Adrenal gland (tissue), 9 donors: ENCODE measurements at regions not wholly inside any gene's neighbourhood (a gene's known extent, or its start where the extent isn't known, plus 50 kb on each side); places are given as distances from the start of the nearest gene placed in this dataset.
"Not testable (repeated sequence)": the region's sequence is repeated elsewhere in the genome, so short reads cannot be mapped to it uniquely, and the experiment has no call there.

Source experiments
- DNase-seq, 7 donors: peaks; one replicate each; pipeline ENCODE4 v3.0.0-alpha.2; 2019 to 2020
- H3K27ac ChIP-seq, 5 donors: fragments of 200-600 bp; sonication (generic) in 4 of 5; 1 replicate in 3 of 5; 2 replicates in 2 of 5; pipeline versions ENCODE4 v1.5.1 to v1.8.0; 2016 to 2020; ENCODE audit warnings: mild to moderate bottlenecking in 1 of 5
- H3K27me3 ChIP-seq: fragments of 200-600 bp; 2 replicates; pipeline ENCODE4 v1.8.0; 2021
- H3K36me3 ChIP-seq, 2 donors: fragments of 200-600 bp; replicated peaks in 1 of 2; 1 replicate in 1 of 2; 2 replicates in 1 of 2; pipeline versions ENCODE4 v1.5.1 to v1.8.0; 2018 to 2022
- H3K4me1 ChIP-seq, 2 donors: fragments of 200-600 bp; replicated peaks in 1 of 2; 1 replicate in 1 of 2; 2 replicates in 1 of 2; pipeline versions ENCODE4 v1.5.1 to v1.8.0; 2018 to 2021
- H3K4me3 ChIP-seq, 4 donors: fragments of 200-600 bp; sonication (generic) in 3 of 4; one replicate each; pipeline ENCODE4 v1.5.1; 2016 to 2018
- H3K9me3 ChIP-seq, 3 donors: fragments of 200-600 bp; sonication (generic) in 1 of 3; replicated peaks in 1 of 3; 1 replicate in 2 of 3; 2 replicates in 1 of 3; pipeline versions ENCODE4 v1.5.1 to v1.8.0; 2016 to 2021
- POLR2A ChIP-seq, 2 donors: fragments of 450-650 bp; IDR thresholded peaks; one replicate each; pipeline ENCODE4 v1.6.1; 2017; ENCODE audit warnings: antibody characterized with exemption in 2 of 2, mild to moderate bottlenecking in 2 of 2, moderate library complexity in 1 of 2
- WGBS, 4 donors: extraction: QIAGEN DNeasy Blood & Tissue Kit in 2 of 4; methylation state at CpG; one replicate each; pipeline versions ENCODE4 v1.1.5 to v1.1.7; 2013 to 2017; 5-methylcytosine and 5-hydroxymethylcytosine counted together
- intact Hi-C, 2 donors: fragments of 100-400 bp; cut with DNase I; formaldehyde crosslinking; loops; one replicate each; pipeline versions ENCODE4 v1.14.1 to v1.15.0; 2022 to 2023
- TF ChIP-seq, protein P1 (sequence below), 6 experiments: fragments of 450-650 bp in 4 of 6; fragments of 200-600 bp in 2 of 6; sonication (generic) in 1 of 6; IDR thresholded peaks; 1 replicate in 5 of 6; 2 replicates in 1 of 6; pipeline versions ENCODE4 v1.5.1 to v1.8.0; 2016 to 2021; ENCODE audit warnings: antibody characterized with exemption in 6 of 6, mild to moderate bottlenecking in 2 of 6, moderate library complexity in 1 of 6
- donor health status: healthy with polysubstance abuse.
- donor health status: Bipolar disorder and iron deficiency.
- donor health status: DM: yes; HTN: yes; CAD: no.
- donor health status: DM: no; HTN: no; CAD: no.
- donor health status: DM: no; HTN: no; CAD: no.

DNA sequence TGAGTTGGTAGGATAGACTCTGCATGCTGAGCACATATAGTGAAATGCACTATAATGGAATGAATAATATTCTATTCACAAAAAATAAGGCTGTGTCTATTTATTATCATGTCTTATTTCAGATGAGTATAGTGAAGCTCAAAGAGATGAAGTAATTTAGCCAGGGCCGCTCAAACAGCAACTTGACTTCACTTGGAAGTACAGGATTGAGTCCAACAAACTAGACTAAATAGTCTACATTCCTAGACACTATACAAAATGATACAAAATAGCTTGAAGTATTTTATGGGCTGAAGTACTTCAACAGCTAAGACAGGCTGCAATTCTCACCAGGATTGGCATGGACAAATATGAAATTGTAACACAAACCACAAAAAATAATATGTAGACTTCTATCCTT lies 144.5 kb upstream of the DST start:
- Histone ChIP-seq H3K9me3 (no peaks in the 10 kb centered on the region), H3K27me3 (no peaks in the 10 kb centered on the region), H3K36me3 (no peaks in the 10 kb centered on the region), H3K4me1 (peaks cover 0 to 4% of the 10 kb centered on the region in 2 donors), H3K27ac (no peak overlapping the region), H3K4me3 (no peak overlapping the region)
- intact Hi-C loops = no loop called here
- WGBS, 4 donors = 46 to 97% (median 93%) methylated on average over 1 of the region's 1 CpG
- DNase-seq = no peak
- TF ChIP-seq, protein P1, sequence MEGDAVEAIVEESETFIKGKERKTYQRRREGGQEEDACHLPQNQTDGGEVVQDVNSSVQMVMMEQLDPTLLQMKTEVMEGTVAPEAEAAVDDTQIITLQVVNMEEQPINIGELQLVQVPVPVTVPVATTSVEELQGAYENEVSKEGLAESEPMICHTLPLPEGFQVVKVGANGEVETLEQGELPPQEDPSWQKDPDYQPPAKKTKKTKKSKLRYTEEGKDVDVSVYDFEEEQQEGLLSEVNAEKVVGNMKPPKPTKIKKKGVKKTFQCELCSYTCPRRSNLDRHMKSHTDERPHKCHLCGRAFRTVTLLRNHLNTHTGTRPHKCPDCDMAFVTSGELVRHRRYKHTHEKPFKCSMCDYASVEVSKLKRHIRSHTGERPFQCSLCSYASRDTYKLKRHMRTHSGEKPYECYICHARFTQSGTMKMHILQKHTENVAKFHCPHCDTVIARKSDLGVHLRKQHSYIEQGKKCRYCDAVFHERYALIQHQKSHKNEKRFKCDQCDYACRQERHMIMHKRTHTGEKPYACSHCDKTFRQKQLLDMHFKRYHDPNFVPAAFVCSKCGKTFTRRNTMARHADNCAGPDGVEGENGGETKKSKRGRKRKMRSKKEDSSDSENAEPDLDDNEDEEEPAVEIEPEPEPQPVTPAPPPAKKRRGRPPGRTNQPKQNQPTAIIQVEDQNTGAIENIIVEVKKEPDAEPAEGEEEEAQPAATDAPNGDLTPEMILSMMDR (IDR thresholded peaks at IDR 0.05) = no peak
- TF ChIP-seq POLR2A (IDR thresholded peaks at IDR 0.05) = no peak

DNA sequence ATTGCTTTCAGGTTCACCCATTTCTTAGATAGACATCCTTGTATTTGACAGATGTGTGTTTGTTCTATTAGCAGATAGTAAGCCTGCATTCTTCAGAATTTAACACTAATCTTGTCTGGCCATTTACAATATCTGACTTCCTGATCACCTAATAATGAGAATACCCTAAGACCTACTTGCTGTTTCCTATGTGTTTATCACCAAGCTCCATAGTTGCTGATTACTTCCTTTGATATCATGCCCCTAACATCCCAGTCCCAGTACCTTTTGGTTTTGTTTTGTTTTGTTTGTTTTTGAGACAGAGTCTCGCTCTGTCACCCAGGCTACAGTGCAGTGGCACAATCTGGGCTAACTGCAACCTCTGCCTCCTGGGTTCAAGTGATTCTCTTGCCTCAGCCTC lies 143.6 kb upstream of the DST start:
- no peaks in the 10 kb centered on the region for H3K36me3 ChIP-seq
- TF ChIP-seq, protein P1 (IDR thresholded peaks at IDR 0.05) = no peak
- no peak for TF ChIP-seq POLR2A (IDR thresholded peaks at IDR 0.05)
- intact Hi-C loops = no loop called here
- no peak overlapping the region for H3K4me3 ChIP-seq
- DNase-seq = no peak
- H3K9me3 ChIP-seq = no peaks in the 10 kb centered on the region
- peaks cover 0 to 4% of the 10 kb centered on the region in 2 donors for H3K4me1 ChIP-seq
- no peaks in the 10 kb centered on the region for H3K27me3 ChIP-seq
- no peak overlapping the region for H3K27ac ChIP-seq
- WGBS, 4 donors = 92 to 100% (median 96%) methylated on average over 1 of the region's 1 CpG

DNA sequence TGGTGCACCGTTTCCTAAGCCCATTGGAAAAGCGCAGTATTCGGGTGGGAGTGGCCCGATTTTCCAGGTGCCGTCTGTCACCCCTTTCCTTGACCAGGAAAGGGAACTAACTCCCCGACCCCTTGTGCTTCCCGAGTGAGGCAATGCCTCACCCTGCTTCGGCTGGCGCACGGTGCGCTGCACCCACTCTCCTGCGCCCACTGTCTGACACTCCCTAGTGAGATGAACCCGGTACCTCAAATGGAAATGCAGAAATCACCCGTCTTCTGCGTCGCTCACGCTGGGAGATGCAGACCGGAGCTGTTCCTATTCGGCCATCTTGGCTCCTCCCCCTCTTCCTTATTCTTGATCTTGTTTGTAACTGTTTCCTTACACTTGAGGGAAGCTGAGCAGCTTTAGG lies 142.8 kb upstream of the DST start:
- H3K4me3 ChIP-seq, intact Hi-C loops, H3K4me1 ChIP-seq, H3K27ac ChIP-seq, H3K36me3 ChIP-seq, H3K9me3 ChIP-seq, DNase-seq, H3K27me3 ChIP-seq: not testable (repeated sequence)
- 93 to 97% (median 95%) methylated on average over 16 to 19 of the region's 19 CpGs for WGBS, 4 donors

DNA sequence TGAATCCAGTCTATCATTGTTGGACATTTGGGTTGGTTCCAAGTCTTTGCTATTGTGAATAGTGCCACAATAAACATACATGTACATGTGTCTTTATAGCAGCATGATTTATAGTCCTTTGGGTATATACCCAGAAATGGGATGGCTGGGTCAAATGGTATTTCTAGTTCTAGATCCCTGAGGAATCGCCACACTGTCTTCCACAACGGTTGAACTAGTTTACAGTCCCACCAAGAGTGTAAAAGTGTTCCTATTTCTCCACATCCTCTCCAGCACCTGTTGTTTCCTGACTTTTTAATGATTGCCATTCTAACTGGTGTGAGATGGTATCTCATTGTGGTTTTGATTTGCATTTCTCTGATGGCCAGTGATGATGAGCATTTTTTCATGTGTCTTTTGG lies 137.4 kb upstream of the DST start:
- H3K4me3 ChIP-seq, DNase-seq, H3K4me1 ChIP-seq, H3K9me3 ChIP-seq, H3K36me3 ChIP-seq, intact Hi-C loops, H3K27me3 ChIP-seq, H3K27ac ChIP-seq: not testable (repeated sequence)
- 91 to 100% (median 97%) methylated on average over 2 of the region's 2 CpGs for WGBS, 4 donors

DNA sequence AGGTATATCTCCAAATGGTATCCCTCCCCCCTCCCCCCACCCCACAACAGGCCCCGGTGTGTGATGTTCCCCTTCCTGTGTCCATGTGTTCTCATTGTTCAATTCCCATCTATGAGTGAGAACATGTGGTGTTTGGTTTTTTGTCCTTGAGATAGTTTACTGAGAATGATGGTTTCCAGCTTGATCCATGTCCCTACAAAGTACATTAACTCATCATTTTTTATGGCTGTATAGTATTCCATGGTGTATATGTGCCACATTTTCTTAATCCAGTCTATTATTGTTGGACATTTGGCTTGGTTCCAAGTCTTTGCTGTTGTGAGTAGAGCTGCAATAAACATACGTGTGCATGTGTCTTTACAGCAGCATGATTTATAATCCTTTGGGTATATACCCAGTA lies 135.8 kb upstream of the DST start:
- H3K36me3 ChIP-seq, H3K4me1 ChIP-seq, intact Hi-C loops, H3K4me3 ChIP-seq, H3K27me3 ChIP-seq, DNase-seq, H3K27ac ChIP-seq, H3K9me3 ChIP-seq: not testable (repeated sequence)
- 90 to 96% (median 91%) methylated on average over 1 to 2 of the region's 2 CpGs for WGBS, 4 donors

DNA sequence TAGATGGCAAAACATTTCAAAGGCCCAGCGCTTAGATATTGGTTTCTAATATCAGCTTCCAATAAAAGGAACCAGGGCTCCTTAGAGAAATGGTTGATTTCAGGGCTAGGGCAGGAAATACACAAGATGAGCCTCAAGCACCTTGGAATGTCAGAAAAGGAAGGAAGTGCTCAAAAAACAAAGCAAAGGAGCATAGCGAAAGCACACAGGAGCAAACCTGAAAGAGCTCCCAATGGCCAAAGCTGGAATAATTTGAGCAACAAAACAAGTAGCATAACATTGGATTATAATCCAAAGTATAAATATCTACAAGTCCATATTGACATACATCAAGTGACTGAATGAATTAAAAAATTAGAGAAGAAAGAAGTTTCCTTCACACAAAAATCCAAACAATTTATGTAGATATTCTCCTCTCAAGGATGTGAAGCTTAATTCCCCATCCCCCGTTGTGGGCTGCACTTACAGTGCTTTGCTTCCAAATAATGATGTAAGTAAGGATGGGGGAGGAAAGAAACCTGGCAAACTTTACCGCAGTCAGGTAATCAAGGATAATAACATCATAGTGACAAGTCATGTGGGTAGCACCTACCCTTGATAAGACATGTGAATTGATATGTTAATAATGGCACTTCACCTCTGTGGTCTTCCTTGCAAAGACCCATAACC lies 132.9 kb upstream of the DST start:
- no peak for DNase-seq

More for the DNA sequence above, 132.9 kb upstream of the DST start:
- Histone ChIP-seq H3K27me3 (no peaks in the 10 kb centered on the region), H3K4me1 (peaks cover 0 to 7% of the 10 kb centered on the region in 2 donors), H3K4me3 (no peak overlapping the region), H3K27ac (no peak overlapping the region), H3K9me3 (no peaks in the 10 kb centered on the region), H3K36me3 (no peaks in the 10 kb centered on the region)
- WGBS, 4 donors = 77 to 80% (median 78%) methylated on average over 4 of the region's 4 CpGs
- TF ChIP-seq, protein P1 (IDR thresholded peaks at IDR 0.05) = no peak
- no peak for TF ChIP-seq POLR2A (IDR thresholded peaks at IDR 0.05)
- intact Hi-C loops = no loop called here
